CD4-positive, alpha-beta memory T cell (primary cell): ENCODE measurements at regions not wholly inside any gene's neighbourhood (a gene's known extent, or its start where the extent isn't known, plus 50 kb on each side); places are given as distances from the start of the nearest gene placed in this dataset.

Experiments
- CTCF ChIA-PET: fragments of 350-600 bp; sonication (Branson Sonifier 250); formaldehyde crosslinking; loops from one replicate; lab custom pipeline; 2021; ENCODE audit warnings: inconsistent platforms; ENCODE audit not compliant: partially characterized antibody; lab: Charles Lee
- POLR2A ChIA-PET: fragments of 350-600 bp; sonication (Branson Sonifier 250); formaldehyde crosslinking; loops from one replicate; lab custom pipeline; 2021; ENCODE audit not compliant: partially characterized antibody; lab: Charles Lee
- DNase-seq, 5 donors: peaks; one replicate each; pipeline versions ENCODE4 v3.0.0 to v3.0.0-alpha.2; 2020 to 2022; ENCODE audit warnings: mixed read lengths in 1 of 5
- H3K27ac ChIP-seq: one replicate; pipeline ENCODE4 v1.7.0; 2013; ENCODE audit warnings: low read depth, low read length
- H3K27me3 ChIP-seq: 2 replicates; pipeline ENCODE4 v1.7.0; 2013; ENCODE audit warnings: mild to moderate bottlenecking, low read length, moderate library complexity; ENCODE audit not compliant: insufficient read depth
- H3K36me3 ChIP-seq: 2 replicates; pipeline ENCODE4 v1.7.0; 2013; ENCODE audit warnings: mild to moderate bottlenecking, low read length, moderate library complexity; ENCODE audit not compliant: insufficient read depth
- H3K4me1 ChIP-seq: 2 replicates; pipeline ENCODE4 v1.7.0; 2013; ENCODE audit warnings: mild to moderate bottlenecking, low read length, moderate library complexity; ENCODE audit not compliant: insufficient read depth
- H3K4me3 ChIP-seq, 2 donors: one replicate each; pipeline ENCODE4 v1.7.0; 2013; ENCODE audit warnings: low read length in 2 of 2, mild to moderate bottlenecking in 1 of 2
- H3K9me3 ChIP-seq, 2 donors: one replicate each; pipeline ENCODE4 v1.7.0; 2013; ENCODE audit warnings: low read length in 2 of 2, control low read depth in 1 of 2; ENCODE audit not compliant: control insufficient read depth in 1 of 2
- H3K27ac Mint-ChIP-seq, 7 donors: one replicate each; pipeline ENCODE4 v1.8.0; 2020 to 2021; ENCODE audit warnings: mixed read lengths in 7 of 7, mild to moderate bottlenecking in 6 of 7, inconsistent platforms in 3 of 7, moderate library complexity in 3 of 7
- H3K27me3 Mint-ChIP-seq, 2 donors: one replicate each; pipeline ENCODE4 v1.8.0; 2020 to 2021; ENCODE audit warnings: mixed read lengths in 2 of 2
- H3K36me3 Mint-ChIP-seq, 2 donors: one replicate each; pipeline ENCODE4 v1.8.0; 2020 to 2021; ENCODE audit warnings: mixed read lengths in 2 of 2, inconsistent platforms in 1 of 2, mild to moderate bottlenecking in 1 of 2
- H3K4me1 Mint-ChIP-seq, 4 donors: one replicate each; pipeline ENCODE4 v1.8.0; 2020 to 2021; ENCODE audit warnings: mixed read lengths in 4 of 4, mild to moderate bottlenecking in 1 of 4
- H3K4me3 Mint-ChIP-seq, 8 donors: one replicate each; pipeline ENCODE4 v1.8.0; 2020 to 2021; ENCODE audit warnings: mixed read lengths in 8 of 8, mild to moderate bottlenecking in 7 of 8, moderate library complexity in 6 of 8, inconsistent platforms in 3 of 8
- H3K9me3 Mint-ChIP-seq, 8 donors: one replicate each; pipeline ENCODE4 v1.8.0; 2020 to 2021; ENCODE audit warnings: mixed read lengths in 8 of 8, mild to moderate bottlenecking in 5 of 8, inconsistent platforms in 3 of 8, moderate library complexity in 1 of 8
- intact Hi-C: fragments of 100-400 bp; cut with micrococcal nuclease; formaldehyde crosslinking; loops from one replicate; pipeline ENCODE4 v1.15.1; 2023

DNA sequence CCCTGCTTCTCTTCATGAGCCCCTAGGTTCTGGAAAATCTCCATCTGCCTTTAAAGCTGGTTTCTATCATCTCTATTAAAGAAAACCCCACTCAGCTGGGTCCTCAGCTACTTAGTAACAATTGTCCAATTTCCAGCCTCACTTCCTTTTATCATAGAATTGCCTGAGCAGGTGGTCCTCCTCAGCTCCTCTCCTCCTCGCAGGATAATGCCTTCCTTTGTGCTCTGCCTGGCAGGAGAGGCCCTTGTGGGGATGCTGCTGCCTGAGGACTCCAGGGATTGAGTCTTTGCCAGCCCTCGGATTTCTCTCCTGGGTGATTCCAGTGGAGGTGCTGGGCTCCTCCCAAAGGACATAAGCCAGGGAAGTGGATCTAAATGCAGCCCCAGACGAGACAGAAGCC is 448.3 kb downstream of the INSC start:
- Mint-ChIP-seq H3K27ac (no peak overlapping the region), H3K27me3 (peaks cover 1% of the 10 kb centered on the region in 2 donors), H3K9me3 (peaks cover 0 to 5% (median 2%) of the 10 kb centered on the region in 8 donors), H3K4me1 (no peaks in the 10 kb centered on the region), H3K4me3 (no peak overlapping the region), H3K36me3 (no peaks in the 10 kb centered on the region)
- intact Hi-C loops: no loop called here
- Histone ChIP-seq H3K27ac (no peak overlapping the region), H3K27me3 (no peaks in the 10 kb centered on the region), H3K4me3 (no peak overlapping the region), H3K9me3 (no peaks in the 10 kb centered on the region), H3K36me3 (no peaks in the 10 kb centered on the region), H3K4me1 (no peaks in the 10 kb centered on the region)
- CTCF ChIA-PET: no interaction called here
- POLR2A ChIA-PET: no interaction called here
- DNase-seq: no peak

DNA sequence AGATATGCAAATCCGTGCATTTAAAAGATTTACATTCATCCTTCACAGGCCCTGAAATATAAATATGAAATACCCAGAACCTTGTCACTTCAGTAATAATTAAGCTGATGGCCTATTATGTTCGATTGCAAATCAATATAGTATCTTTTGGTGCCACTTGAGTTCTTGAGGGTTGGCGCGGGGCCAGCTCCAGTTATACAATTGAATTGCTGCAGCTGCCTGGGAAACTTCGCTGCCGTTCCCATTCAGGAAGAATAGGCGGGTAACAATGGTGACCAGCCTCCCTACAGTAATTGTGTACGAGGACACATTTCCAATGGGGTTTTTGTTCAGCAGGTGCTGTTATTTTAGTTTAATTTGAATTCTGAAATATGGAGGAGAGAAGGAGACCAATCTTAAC is 451.2 kb downstream of the INSC start:
- POLR2A ChIA-PET: no interaction called here
- H3K27me3 Mint-ChIP-seq: peaks cover 1% of the 10 kb centered on the region in 2 donors
- H3K9me3 Mint-ChIP-seq: peaks cover 0 to 5% (median 2%) of the 10 kb centered on the region in 8 donors
- H3K27ac ChIP-seq: no peak overlapping the region
- no peaks in the 10 kb centered on the region for H3K27me3 ChIP-seq
- no peaks in the 10 kb centered on the region for H3K4me1 Mint-ChIP-seq
- no peaks in the 10 kb centered on the region for H3K9me3 ChIP-seq
- intact Hi-C loops: no loop called here
- H3K36me3 ChIP-seq: no peaks in the 10 kb centered on the region
- no peak for DNase-seq
- no peak overlapping the region for H3K4me3 Mint-ChIP-seq
- CTCF ChIA-PET: no interaction called here
- no peak overlapping the region for H3K4me3 ChIP-seq
- H3K36me3 Mint-ChIP-seq: no peaks in the 10 kb centered on the region
- H3K4me1 ChIP-seq: no peaks in the 10 kb centered on the region
- no peak overlapping the region for H3K27ac Mint-ChIP-seq

- no peaks in the 10 kb centered on the region for H3K9me3 ChIP-seq
- Mint-ChIP-seq H3K27me3 (peaks cover 1% of the 10 kb centered on the region in 2 donors), H3K4me1 (no peaks in the 10 kb centered on the region), H3K27ac (no peak overlapping the region), H3K36me3 (no peaks in the 10 kb centered on the region), H3K4me3 (no peak overlapping the region), H3K9me3 (peaks cover 0 to 5% (median 0%) of the 10 kb centered on the region in 8 donors)
- POLR2A ChIA-PET: no interaction called here
- H3K27me3 ChIP-seq: no peaks in the 10 kb centered on the region
- CTCF ChIA-PET: interaction anchor here (1.1 kb wide), 1 partner anchor 81 kb away, joined by 3 read pairs; no protein-coding TSS in a partner anchor
- no peaks in the 10 kb centered on the region for H3K36me3 ChIP-seq
- no peaks in the 10 kb centered on the region for H3K4me1 ChIP-seq
- DNase-seq: no peak
- H3K27ac ChIP-seq: no peak overlapping the region
- H3K4me3 ChIP-seq: no peak overlapping the region
- intact Hi-C loops: no loop called here
These were observed 453.7 kb downstream of the INSC start for GRCh38 chr11:15568440-15568839.

DNA sequence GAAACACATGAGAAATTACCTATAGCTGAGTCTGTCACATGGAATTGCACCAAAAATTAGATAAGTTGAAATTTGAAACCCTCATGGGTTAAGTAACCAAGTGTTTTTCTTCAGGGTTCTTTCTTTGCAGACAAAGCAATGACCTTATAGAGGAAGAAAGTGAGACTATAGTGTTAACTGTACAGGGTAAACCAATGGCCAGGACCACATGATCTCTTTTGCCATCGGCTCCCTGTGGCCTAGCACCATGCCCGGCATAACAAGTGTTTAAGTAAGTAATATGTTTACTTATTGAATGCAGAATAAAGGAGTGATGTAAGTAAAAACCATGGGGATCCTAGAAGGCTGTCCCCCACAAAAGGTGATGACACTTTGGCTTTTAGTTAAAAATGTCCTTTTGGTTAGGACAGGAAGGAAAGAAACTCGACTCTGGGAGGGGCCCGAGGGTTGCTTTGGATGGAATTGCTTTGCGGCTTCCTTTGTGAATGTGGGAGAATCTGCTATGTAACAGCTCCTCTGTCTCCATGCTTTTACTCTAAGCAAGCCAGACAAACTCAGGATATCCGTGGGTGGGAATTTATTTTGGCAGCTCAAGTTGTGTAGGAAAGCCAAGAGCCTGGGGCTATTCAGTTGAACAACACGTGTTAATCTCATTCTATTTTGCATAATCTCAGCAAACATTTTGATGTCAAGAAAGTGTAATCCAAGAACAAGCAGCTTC is 454.7 kb downstream of the INSC start:
- peaks cover 1% of the 10 kb centered on the region in 2 donors for H3K27me3 Mint-ChIP-seq
- no peaks in the 10 kb centered on the region for H3K4me1 Mint-ChIP-seq
- no peak overlapping the region for H3K4me3 Mint-ChIP-seq
- CTCF ChIA-PET: interaction anchor here (1.1 kb wide), 1 partner anchor 80 kb away, joined by 3 read pairs; no protein-coding TSS in a partner anchor
- H3K9me3 ChIP-seq: no peaks in the 10 kb centered on the region
- POLR2A ChIA-PET: no interaction called here
- no peak overlapping the region for H3K4me3 ChIP-seq
- H3K27ac ChIP-seq: no peak overlapping the region
- no peaks in the 10 kb centered on the region for H3K4me1 ChIP-seq
- no peak for DNase-seq
- no peaks in the 10 kb centered on the region for H3K36me3 Mint-ChIP-seq
- H3K27ac Mint-ChIP-seq: no peak overlapping the region
- no peaks in the 10 kb centered on the region for H3K27me3 ChIP-seq
- peaks cover 0 to 2% (median 0%) of the 10 kb centered on the region in 8 donors for H3K9me3 Mint-ChIP-seq
- intact Hi-C loops: no loop called here
- no peaks in the 10 kb centered on the region for H3K36me3 ChIP-seq

DNA sequence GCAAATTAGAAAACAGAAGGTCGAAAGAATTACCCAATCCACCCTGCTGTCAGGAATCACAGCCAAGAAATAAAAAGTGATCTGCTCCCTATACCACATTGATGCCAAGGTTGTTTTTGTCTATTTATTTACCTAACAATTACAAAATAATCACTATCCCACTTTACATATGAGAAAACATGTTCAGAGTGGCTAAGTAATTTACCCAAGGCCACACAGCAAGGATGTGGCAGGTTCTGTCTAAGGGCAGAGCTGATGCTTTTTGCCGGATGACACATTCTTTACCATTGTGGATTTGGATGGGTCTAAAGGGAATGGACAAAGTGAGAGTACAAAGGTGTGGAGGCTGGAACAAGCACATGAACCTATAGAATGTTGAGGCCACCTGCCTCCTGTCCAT is 460.7 kb downstream of the INSC start:
- CTCF ChIA-PET: no interaction called here
- no peaks in the 10 kb centered on the region for H3K9me3 ChIP-seq
- no peaks in the 10 kb centered on the region for H3K4me1 ChIP-seq
- H3K4me1 Mint-ChIP-seq: no peaks in the 10 kb centered on the region
- H3K27me3 Mint-ChIP-seq: no peaks in the 10 kb centered on the region
- no peaks in the 10 kb centered on the region for H3K36me3 Mint-ChIP-seq
- no peaks in the 10 kb centered on the region for H3K36me3 ChIP-seq
- POLR2A ChIA-PET: no interaction called here
- no peak overlapping the region for H3K4me3 Mint-ChIP-seq
- no peak overlapping the region for H3K27ac ChIP-seq
- peaks cover 0 to 3% (median 0%) of the 10 kb centered on the region in 8 donors for H3K9me3 Mint-ChIP-seq
- intact Hi-C loops: no loop called here
- no peak overlapping the region for H3K4me3 ChIP-seq
- no peak overlapping the region for H3K27ac Mint-ChIP-seq
- H3K27me3 ChIP-seq: no peaks in the 10 kb centered on the region
- no peak for DNase-seq

DNA sequence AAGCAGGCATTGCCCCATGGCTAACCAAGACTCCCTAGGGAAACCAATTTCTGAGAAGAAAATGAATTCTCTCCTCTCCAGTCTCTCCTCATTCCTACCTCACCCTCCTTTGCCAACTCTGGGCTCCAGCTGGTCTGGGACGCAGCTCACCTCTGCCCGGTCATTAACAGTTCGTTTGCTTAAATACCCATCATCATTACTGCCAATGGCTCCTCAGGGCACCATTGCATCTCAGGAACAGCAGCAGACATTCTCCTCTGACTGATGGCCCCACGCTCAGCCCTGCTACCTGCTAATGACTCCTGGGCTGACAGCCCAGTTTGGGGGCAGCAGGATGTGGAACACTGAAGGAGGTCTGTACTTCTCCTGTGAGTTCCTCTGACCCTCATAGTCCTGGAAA is 462.0 kb downstream of the INSC start:
- H3K36me3 Mint-ChIP-seq: no peaks in the 10 kb centered on the region
- no peaks in the 10 kb centered on the region for H3K36me3 ChIP-seq
- peaks cover 0 to 3% (median 0%) of the 10 kb centered on the region in 8 donors for H3K9me3 Mint-ChIP-seq
- no peak overlapping the region for H3K4me3 Mint-ChIP-seq
- no peaks in the 10 kb centered on the region for H3K9me3 ChIP-seq
- no peaks in the 10 kb centered on the region for H3K27me3 Mint-ChIP-seq
- CTCF ChIA-PET: no interaction called here
- no peaks in the 10 kb centered on the region for H3K4me1 Mint-ChIP-seq
- no peak overlapping the region for H3K27ac ChIP-seq
- H3K27ac Mint-ChIP-seq: no peak overlapping the region
- no peak for DNase-seq
- intact Hi-C loops: no loop called here
- no peaks in the 10 kb centered on the region for H3K27me3 ChIP-seq
- POLR2A ChIA-PET: no interaction called here
- H3K4me1 ChIP-seq: no peaks in the 10 kb centered on the region
- H3K4me3 ChIP-seq: no peak overlapping the region

DNA sequence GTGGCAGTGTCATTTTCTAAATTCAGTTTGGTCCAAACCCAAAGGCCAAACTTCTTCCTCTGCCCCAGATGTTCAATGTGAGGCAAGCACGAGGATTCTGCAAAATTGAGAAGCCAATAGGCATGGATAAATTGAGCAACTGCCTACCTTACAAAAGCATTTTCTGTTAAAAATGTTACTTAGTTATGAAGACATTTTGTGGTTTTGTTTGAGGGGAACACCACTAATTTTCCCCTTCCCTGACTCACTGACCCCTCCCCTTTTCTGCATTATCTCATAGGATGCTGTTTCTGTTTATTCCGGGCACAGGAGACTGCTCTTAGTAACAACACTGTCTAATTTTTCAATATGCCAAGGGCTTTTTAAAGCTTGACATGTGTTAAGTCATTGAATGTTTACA is 462.8 kb downstream of the INSC start:
- peaks cover 0 to 3% (median 0%) of the 10 kb centered on the region in 8 donors for H3K9me3 Mint-ChIP-seq
- no peak overlapping the region for H3K27ac ChIP-seq
- H3K36me3 Mint-ChIP-seq: no peaks in the 10 kb centered on the region
- no peak overlapping the region for H3K4me3 ChIP-seq
- no peaks in the 10 kb centered on the region for H3K4me1 Mint-ChIP-seq
- H3K27me3 ChIP-seq: no peaks in the 10 kb centered on the region
- no peaks in the 10 kb centered on the region for H3K4me1 ChIP-seq
- H3K27me3 Mint-ChIP-seq: no peaks in the 10 kb centered on the region
- POLR2A ChIA-PET: no interaction called here
- CTCF ChIA-PET: no interaction called here
- no peaks in the 10 kb centered on the region for H3K9me3 ChIP-seq
- no peaks in the 10 kb centered on the region for H3K36me3 ChIP-seq
- no peak for DNase-seq
- H3K27ac Mint-ChIP-seq: no peak overlapping the region
- H3K4me3 Mint-ChIP-seq: no peak overlapping the region
- intact Hi-C loops: no loop called here
